IMR-90 (cell line): ENCODE measurements at regions not wholly inside any gene's neighbourhood (a gene's known extent, or its start where the extent isn't known, plus 50 kb on each side); places are given as distances from the start of the nearest gene placed in this dataset.

Experiments
- ATAC-seq: fragments of 200-7000 bp; cut with Tn5 transposase; 2 replicates; pipeline ENCODE4 v1.9.1; 2020; ENCODE audit warnings: low read depth, mild to moderate bottlenecking, moderate library complexity
- BruUV-seq: library from RNA; stranded (reverse); fragments of 400-500 nt; replicated peaks from 2 replicates; lab custom pipeline; 2021; lab: Mats Ljungman, UMichigan
- CTCF ChIA-PET: fragments of 300-600 bp; formaldehyde crosslinking; extraction: SDS; loops from one replicate; lab custom pipeline; 2021; ENCODE audit warnings: antibody characterized with exemption; lab: Yijun Ruan, JAX
- POLR2A ChIA-PET: fragments of 300-600 bp; sonication (Branson Sonifier 250); formaldehyde crosslinking; loops from one replicate; lab custom pipeline; 2022; ENCODE audit warnings: antibody characterized with exemption; ENCODE audit not compliant: unreplicated experiment; lab: Charles Lee
- DNase-seq: peaks from one replicate; pipeline ENCODE4 v3.0.0; 2013
- H2AFZ ChIP-seq: replicated peaks from 2 replicates; pipeline ENCODE3; 2013; ENCODE audit warnings: low read length, mild to moderate bottlenecking; ENCODE audit not compliant: poor library complexity
- H2AK5ac ChIP-seq: 2 replicates; pipeline ENCODE4 v1.6.1; 2013; ENCODE audit warnings: low read depth, low read length, inconsistent platforms
- H2AK9ac ChIP-seq: replicated peaks from 2 replicates; pipeline ENCODE3; 2013; ENCODE audit warnings: mild to moderate bottlenecking, low read depth, low read length, moderate library complexity; ENCODE audit not compliant: poor library complexity
- H2BK120ac ChIP-seq: 2 replicates; pipeline ENCODE4 v1.6.1; 2013; ENCODE audit warnings: low read depth, low read length, inconsistent platforms
- H2BK15ac ChIP-seq: 3 replicates; pipeline ENCODE4 v1.6.1; 2013; ENCODE audit warnings: low read depth, low read length, inconsistent platforms
- H2BK20ac ChIP-seq: 2 replicates; pipeline ENCODE4 v1.6.1; 2013; ENCODE audit warnings: low read depth, mild to moderate bottlenecking, inconsistent platforms, low read length, moderate library complexity
- H2BK5ac ChIP-seq: 2 replicates; pipeline ENCODE4 v1.6.1; 2013; ENCODE audit warnings: mild to moderate bottlenecking, low read depth, low read length, inconsistent platforms; ENCODE audit not compliant: poor library complexity, severe bottlenecking
- H3K14ac ChIP-seq: replicated peaks from 2 replicates; pipeline ENCODE4 v1.6.1; 2013; ENCODE audit warnings: low read depth, low read length, inconsistent platforms
- H3K18ac ChIP-seq: 2 replicates; pipeline ENCODE4 v1.6.1; 2013; ENCODE audit warnings: low read depth, low read length, control low read depth
- H3K23ac ChIP-seq: 2 replicates; pipeline ENCODE4 v1.6.1; 2013; ENCODE audit warnings: low read depth, low read length, inconsistent platforms
- H3K27ac ChIP-seq: 2 replicates; pipeline ENCODE4 v1.5.1; 2013; ENCODE audit warnings: mild to moderate bottlenecking, control low read depth, low read length; ENCODE audit not compliant: insufficient read depth
- H3K27me3 ChIP-seq: 2 replicates; pipeline ENCODE4 v1.6.1; 2013; ENCODE audit warnings: low read length; ENCODE audit not compliant: control insufficient read depth, insufficient read depth
- H3K36me3 ChIP-seq: 2 replicates; pipeline ENCODE4 v1.6.1; 2013; ENCODE audit warnings: low read length, mixed read lengths; ENCODE audit not compliant: control insufficient read depth, insufficient read depth
- H3K4ac ChIP-seq: 2 replicates; pipeline ENCODE4 v1.6.1; 2013; ENCODE audit warnings: low read depth, low read length, inconsistent platforms
- H3K4me1 ChIP-seq: 2 replicates; pipeline ENCODE4 v1.6.1; 2013; ENCODE audit warnings: low read length, mixed read lengths; ENCODE audit not compliant: control insufficient read depth, insufficient read depth
- H3K4me2 ChIP-seq: 2 replicates; pipeline ENCODE4 v1.6.1; 2013; ENCODE audit warnings: low read depth, mild to moderate bottlenecking, control low read depth, low read length, moderate library complexity
- H3K4me3 ChIP-seq: 2 replicates; pipeline ENCODE4 v1.5.1; 2013; ENCODE audit warnings: low read depth, mild to moderate bottlenecking, control low read depth, low read length, moderate library complexity; ENCODE audit not compliant: insufficient read depth
- H3K56ac ChIP-seq: 2 replicates; pipeline ENCODE4 v1.6.1; 2013; ENCODE audit warnings: low read length, inconsistent platforms; ENCODE audit not compliant: insufficient read depth; ENCODE audit errors: extremely low read depth
- H3K79me1 ChIP-seq, 2 experiments: 2 replicates each; pipeline ENCODE4 v1.6.1; 2013; ENCODE audit warnings: low read length in 2 of 2, inconsistent platforms in 1 of 2, low read depth in 1 of 2
- H3K9ac ChIP-seq: 2 replicates; pipeline ENCODE4 v1.6.1; 2013; ENCODE audit warnings: low read depth, low read length, control low read depth
- H3K9me1 ChIP-seq: 2 replicates; pipeline ENCODE4 v1.6.1; 2013; ENCODE audit warnings: low read length, inconsistent platforms; ENCODE audit not compliant: insufficient read depth
- H3K9me3 ChIP-seq: 2 replicates; pipeline ENCODE4 v1.6.1; 2013; ENCODE audit warnings: low read length; ENCODE audit not compliant: control insufficient read depth, insufficient read depth
- H4K20me1 ChIP-seq: 2 replicates; pipeline ENCODE4 v1.6.1; 2013; ENCODE audit warnings: low read length, inconsistent platforms; ENCODE audit not compliant: insufficient read depth
- H4K5ac ChIP-seq: 2 replicates; pipeline ENCODE4 v1.6.1; 2013; ENCODE audit warnings: mild to moderate bottlenecking, low read depth, low read length, control low read depth
- H4K8ac ChIP-seq, 2 experiments: 2 replicates each; pipeline ENCODE4 v1.6.1; 2013; ENCODE audit warnings: low read depth in 2 of 2, low read length in 2 of 2, control low read depth in 1 of 2, inconsistent platforms in 1 of 2
- H4K91ac ChIP-seq: 2 replicates; pipeline ENCODE4 v1.6.1; 2013; ENCODE audit warnings: low read depth, low read length, inconsistent platforms; ENCODE audit not compliant: insufficient read depth
- CEBPB ChIP-seq: IDR thresholded peaks from 2 replicates; pipeline ENCODE4 v1.6.1; 2012; ENCODE audit warnings: low read depth, low read length, improper control_type of control experiment
- MAFK ChIP-seq: IDR thresholded peaks from 2 replicates; pipeline ENCODE4 v1.6.1; 2012; ENCODE audit warnings: low read depth, low read length, improper control_type of control experiment
- POLR2A ChIP-seq: IDR thresholded peaks from 2 replicates; pipeline ENCODE4 v1.6.1; 2012; ENCODE audit warnings: mild to moderate bottlenecking, low read depth, low read length
- RAD21 ChIP-seq: IDR thresholded peaks from 2 replicates; pipeline ENCODE4 v1.6.1; 2012; ENCODE audit warnings: low read length, improper control_type of control experiment
- RFX5 ChIP-seq: IDR thresholded peaks from 2 replicates; pipeline ENCODE4 v1.8.0; 2012; ENCODE audit warnings: low read depth, mild to moderate bottlenecking, low read length, moderate library complexity
- SMC3 ChIP-seq: fragments of 150-350 bp; IDR thresholded peaks from 2 replicates; pipeline ENCODE4 v1.6.1; 2016; ENCODE audit warnings: low read depth, mild to moderate bottlenecking, antibody characterized with exemption, low read length, moderate library complexity
- WGBS, 2 experiments: methylation state at CpG; one replicate each; pipeline versions ENCODE4 v1.1.5 to v1.1.7; 2013; ENCODE audit warnings: missing lambda C conversion rate in 2 of 2; ENCODE audit not compliant: insufficient read length in 1 of 2; ENCODE audit errors: extremely low coverage in 2 of 2; 5-methylcytosine and 5-hydroxymethylcytosine counted together
- dilution Hi-C: fragments of 300-500 bp; cut with HindIII; formaldehyde crosslinking; loops from one replicate; pipeline ENCODE4 v1.14.3; 2018; ENCODE audit warnings: low sequenced_read_pairs; ENCODE audit not compliant: unreplicated experiment
- in situ Hi-C: fragments of 300-500 bp; cut with MboI; formaldehyde crosslinking; loops from 3 replicates; pipeline ENCODE4 v1.14.3; 2019; ENCODE audit warnings: low sequenced_read_pairs, inconsistent platforms, mixed read lengths
- intact Hi-C: fragments of 100-400 bp; cut with micrococcal nuclease; formaldehyde crosslinking; loops from 2 replicates; pipeline ENCODE4 v1.10.0; 2022
- TF ChIP-seq, protein P1 (sequence below): fragments of 150-350 bp; IDR thresholded peaks from 2 replicates; pipeline ENCODE4 v1.6.1; 2016; ENCODE audit warnings: low read depth, mild to moderate bottlenecking, low read length, moderate library complexity, borderline replicate concordance

DNA sequence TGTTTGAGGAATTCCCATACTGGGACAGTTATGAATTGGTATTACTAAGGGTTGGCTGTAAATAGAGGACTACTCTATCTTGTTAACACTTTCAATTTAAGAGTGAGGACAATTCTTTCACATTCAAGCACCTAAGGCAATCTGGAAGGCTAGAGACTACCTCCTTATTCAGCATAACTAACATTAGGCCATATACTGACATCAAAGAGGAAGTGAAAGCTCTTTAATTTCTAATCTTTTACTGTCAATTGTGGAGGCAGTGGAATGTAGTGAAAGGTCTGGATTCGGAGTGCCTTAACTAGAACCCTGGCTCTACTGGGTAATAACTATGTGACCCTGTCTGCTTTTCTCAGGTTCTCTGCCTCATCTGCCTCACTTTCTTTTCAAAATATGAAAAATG is 134.0 kb downstream of the UFM1 start:
- Histone ChIP-seq H3K23ac (no peak overlapping the region), H3K9me1 (no peaks in the 10 kb centered on the region), H4K8ac (no peak overlapping the region), H4K20me1 (no peaks in the 10 kb centered on the region), H2BK5ac (no peak overlapping the region), H3K18ac (no peak overlapping the region), H3K4me3 (no peak overlapping the region), H4K5ac (no peak overlapping the region), H3K27ac (no peak overlapping the region), H3K79me1 (no peaks in the 10 kb centered on the region), H2AK9ac (no peak overlapping the region), H3K14ac (no peak overlapping the region), H3K9me3 (no peaks in the 10 kb centered on the region), H2BK20ac (no peak overlapping the region), H3K4me1 (no peaks in the 10 kb centered on the region), H3K4ac (no peak overlapping the region), H3K4me2 (no peak overlapping the region), H2AFZ (no peak overlapping the region), H3K36me3 (no peaks in the 10 kb centered on the region), H4K91ac (no peak overlapping the region), H3K9ac (no peak overlapping the region), H2BK15ac (no peak overlapping the region), H2AK5ac (no peak overlapping the region), H3K56ac (no peak overlapping the region), H3K27me3 (no peaks in the 10 kb centered on the region), H2BK120ac (no peak overlapping the region)
- ATAC-seq (no peak), DNase-seq (no peak)
- no CpG with 5 or more reads among the region's 1 CpG for WGBS, 2 experiments
- POLR2A ChIA-PET = no interaction called here
- dilution Hi-C loops (no loop called here), intact Hi-C loops (no loop called here), in situ Hi-C loops (no loop called here)
- no TSS peak for BruUV-seq
- CTCF ChIA-PET = no interaction called here
- TF ChIP-seq CEBPB = no peak
- TF ChIP-seq RAD21 = no peak
- no peak for TF ChIP-seq MAFK
- no peak for TF ChIP-seq POLR2A
- no peak for TF ChIP-seq RFX5
- TF ChIP-seq, protein P1, sequence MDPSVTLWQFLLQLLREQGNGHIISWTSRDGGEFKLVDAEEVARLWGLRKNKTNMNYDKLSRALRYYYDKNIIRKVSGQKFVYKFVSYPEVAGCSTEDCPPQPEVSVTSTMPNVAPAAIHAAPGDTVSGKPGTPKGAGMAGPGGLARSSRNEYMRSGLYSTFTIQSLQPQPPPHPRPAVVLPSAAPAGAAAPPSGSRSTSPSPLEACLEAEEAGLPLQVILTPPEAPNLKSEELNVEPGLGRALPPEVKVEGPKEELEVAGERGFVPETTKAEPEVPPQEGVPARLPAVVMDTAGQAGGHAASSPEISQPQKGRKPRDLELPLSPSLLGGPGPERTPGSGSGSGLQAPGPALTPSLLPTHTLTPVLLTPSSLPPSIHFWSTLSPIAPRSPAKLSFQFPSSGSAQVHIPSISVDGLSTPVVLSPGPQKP = no peak
- no peak for TF ChIP-seq SMC3
